ENCODE measurements at regions not wholly inside any gene's neighbourhood (a gene's known extent, or its start where the extent isn't known, plus 50 kb on each side); places are given as distances from the start of the nearest gene placed in this dataset.

- TF ChIP-seq EZH2 (optimal IDR thresholded peaks at IDR 0.05; ENCODE audit: low read depth, low read length) (no peak), CTCF (IDR thresholded peaks at IDR 0.05; ENCODE audit: low read length) (no peak), EZH2phosphoT487 (IDR thresholded peaks at IDR 0.05; ENCODE audit: low read length) (no peak)
Measured at GRCh38 chr4:176565049-176565448, 227.7 kb downstream of the VEGFC start.
